Spinal cord (tissue), 9 donors: ENCODE measurements at regions not wholly inside any gene's neighbourhood (a gene's known extent, or its start where the extent isn't known, plus 50 kb on each side); places are given as distances from the start of the nearest gene placed in this dataset.
A peak's percentile ranks its signal among the peaks of the same experiment; 100 is the strongest.

Source experiments
- DNase-seq, 6 donors: peaks; one replicate each; pipeline versions ENCODE4 v3.0.0 to v3.0.0-alpha.2; 2013 to 2015; ENCODE audit warnings: low spot score in 6 of 6, low read depth in 4 of 6
- H3K27ac ChIP-seq: one replicate; pipeline ENCODE4 v1.5.1; 2013; ENCODE audit warnings: low read depth, low read length, control low read depth
- H3K27me3 ChIP-seq: one replicate; pipeline ENCODE4 v1.6.1; 2013; ENCODE audit warnings: low read length; ENCODE audit not compliant: control insufficient read depth, insufficient read depth
- H3K36me3 ChIP-seq: one replicate; pipeline ENCODE4 v1.6.1; 2013; ENCODE audit warnings: low read length; ENCODE audit not compliant: control insufficient read depth, insufficient read depth
- H3K4me1 ChIP-seq: one replicate; pipeline ENCODE4 v1.6.1; 2013; ENCODE audit warnings: low read length; ENCODE audit not compliant: control insufficient read depth, insufficient read depth
- H3K4me3 ChIP-seq: one replicate; pipeline ENCODE4 v1.5.1; 2013; ENCODE audit warnings: low read depth, low read length, control low read depth
- H3K9me3 ChIP-seq: one replicate; pipeline ENCODE4 v1.6.1; 2013; ENCODE audit warnings: low read length; ENCODE audit not compliant: control insufficient read depth, insufficient read depth
- WGBS: methylation state at CpG from one replicate; pipeline ENCODE4 v1.1.5; 2013; ENCODE audit warnings: missing lambda C conversion rate; ENCODE audit not compliant: insufficient coverage; 5-methylcytosine and 5-hydroxymethylcytosine counted together
- donor health status: healthy.

GRCh38 chr16:63978240-63978639 is 1143.6 kb downstream of the CDH11 start:
- H3K27me3 ChIP-seq, result no peaks in the 10 kb centered on the region
- peaks cover 5% of the 10 kb centered on the region for H3K9me3 ChIP-seq
- DNase-seq, result no peak
- H3K4me1 ChIP-seq, result no peaks in the 10 kb centered on the region
- no peak overlapping the region for H3K4me3 ChIP-seq
- H3K36me3 ChIP-seq, result no peaks in the 10 kb centered on the region
- no peak overlapping the region for H3K27ac ChIP-seq

DNA sequence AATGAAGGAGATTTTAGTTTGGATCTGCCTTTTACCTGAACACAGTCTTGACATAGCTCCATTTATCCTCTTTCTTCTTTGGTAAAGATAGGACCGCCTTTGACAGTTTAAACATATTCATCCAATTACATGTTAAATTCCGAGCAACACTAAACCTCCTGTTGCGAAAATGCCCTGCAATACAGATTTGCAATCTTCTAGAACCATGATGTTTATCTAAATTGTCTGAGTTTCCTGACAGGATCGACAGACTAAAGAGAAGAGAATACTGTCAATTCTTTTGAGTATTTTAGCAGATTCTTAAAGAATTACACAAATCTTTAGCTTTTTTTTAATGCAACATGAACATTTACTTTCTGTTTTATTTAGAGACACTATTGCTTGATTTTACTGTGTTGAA is 1145.5 kb downstream of the CDH11 start:
- no peak overlapping the region for H3K4me3 ChIP-seq
- no peak overlapping the region for H3K27ac ChIP-seq
- no peaks in the 10 kb centered on the region for H3K36me3 ChIP-seq
- H3K27me3 ChIP-seq, result no peaks in the 10 kb centered on the region
- 100% methylated on average over 1 of the region's 4 CpGs for WGBS
- peak in 1 of 6 donors; percentile 24 for DNase-seq
- no peaks in the 10 kb centered on the region for H3K4me1 ChIP-seq
- peaks cover 5% of the 10 kb centered on the region for H3K9me3 ChIP-seq

GRCh38 chr16:63975669-63976068 is 1146.2 kb downstream of the CDH11 start:
- no peak for DNase-seq
- no peak overlapping the region for H3K4me3 ChIP-seq
- peaks cover 5% of the 10 kb centered on the region for H3K9me3 ChIP-seq
- no peaks in the 10 kb centered on the region for H3K4me1 ChIP-seq
- no peaks in the 10 kb centered on the region for H3K36me3 ChIP-seq
- no peak overlapping the region for H3K27ac ChIP-seq
- WGBS, result 100% methylated on average over 1 of the region's 3 CpGs
- H3K27me3 ChIP-seq, result no peaks in the 10 kb centered on the region

DNA sequence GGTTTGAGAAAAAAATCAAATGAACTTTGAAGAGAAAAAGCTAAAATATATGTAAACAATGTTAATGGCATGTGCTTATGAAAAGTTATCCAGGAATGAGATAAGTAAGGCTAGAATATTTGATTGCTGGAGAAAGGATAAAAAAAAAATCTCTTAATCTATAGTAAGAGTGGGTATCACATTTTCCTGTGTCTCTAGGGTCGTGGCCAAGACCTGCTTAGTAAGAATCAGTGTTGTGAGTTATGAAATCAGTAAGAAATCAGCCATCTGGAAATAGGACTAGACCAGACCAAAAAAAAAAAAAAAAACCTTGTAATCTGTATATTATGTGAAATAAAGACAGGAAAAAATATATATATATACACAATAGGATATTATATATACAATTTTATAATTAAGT is 1153.9 kb downstream of the CDH11 start:
- Histone ChIP-seq H3K9me3 (no peaks in the 10 kb centered on the region), H3K27me3 (no peaks in the 10 kb centered on the region), H3K4me1 (no peaks in the 10 kb centered on the region), H3K27ac (no peak overlapping the region), H3K36me3 (no peaks in the 10 kb centered on the region), H3K4me3 (no peak overlapping the region)
- WGBS, result no CpG with 5 or more reads among the region's 1 CpG
- no peak for DNase-seq

- Histone ChIP-seq H3K4me3 (no peak overlapping the region), H3K9me3 (no peaks in the 10 kb centered on the region), H3K27ac (no peak overlapping the region), H3K27me3 (no peaks in the 10 kb centered on the region), H3K4me1 (no peaks in the 10 kb centered on the region), H3K36me3 (no peaks in the 10 kb centered on the region)
- DNase-seq, result peak in 1 of 6 donors; percentile 44
These were observed 1161.5 kb downstream of the CDH11 start for GRCh38 chr16:63960321-63960720.

DNA sequence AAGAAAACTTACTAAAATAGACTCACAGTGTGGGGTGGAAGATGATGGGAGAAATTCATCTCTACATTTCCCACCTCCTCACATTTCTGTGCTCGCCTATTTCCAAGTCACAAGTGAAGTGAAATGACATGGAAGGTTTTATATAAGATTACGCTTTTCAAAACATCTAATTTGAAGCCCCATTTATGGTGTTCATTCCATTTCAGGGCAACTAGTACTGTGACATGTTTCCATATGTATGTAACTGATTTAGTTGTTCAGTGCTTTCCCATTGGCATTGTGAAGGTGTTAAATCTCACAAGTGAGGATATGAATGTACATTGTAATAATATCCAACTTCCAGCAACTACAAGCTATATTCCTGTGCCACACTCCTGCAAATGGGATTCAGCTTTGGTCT is 1174.8 kb downstream of the CDH11 start:
- no CpG with 5 or more reads among the region's 2 CpGs for WGBS
- Histone ChIP-seq H3K36me3 (no peaks in the 10 kb centered on the region), H3K9me3 (no peaks in the 10 kb centered on the region), H3K27ac (no peak overlapping the region), H3K4me3 (no peak overlapping the region), H3K4me1 (no peaks in the 10 kb centered on the region), H3K27me3 (no peaks in the 10 kb centered on the region)
- peak in 1 of 6 donors; percentile 44 for DNase-seq

- Histone ChIP-seq H3K27ac (no peak overlapping the region), H3K9me3 (no peaks in the 10 kb centered on the region), H3K27me3 (no peaks in the 10 kb centered on the region), H3K4me1 (no peaks in the 10 kb centered on the region), H3K36me3 (no peaks in the 10 kb centered on the region), H3K4me3 (no peak overlapping the region)
- no CpG with 5 or more reads among the region's 1 CpG for WGBS
- DNase-seq, result peak in 1 of 6 donors; percentile 5
These were observed 1176.1 kb downstream of the CDH11 start for GRCh38 chr16:63945806-63946205.

GRCh38 chr16:63943566-63943965 is 1178.3 kb downstream of the CDH11 start:
- H3K9me3 ChIP-seq, result no peaks in the 10 kb centered on the region
- no peaks in the 10 kb centered on the region for H3K27me3 ChIP-seq
- DNase-seq, result no peak
- no peaks in the 10 kb centered on the region for H3K36me3 ChIP-seq
- H3K4me1 ChIP-seq, result no peaks in the 10 kb centered on the region
- no peak overlapping the region for H3K4me3 ChIP-seq
- 83% methylated on average over 1 of the region's 6 CpGs for WGBS
- H3K27ac ChIP-seq, result no peak overlapping the region

- Histone ChIP-seq H3K27me3 (no peaks in the 10 kb centered on the region), H3K36me3 (no peaks in the 10 kb centered on the region), H3K27ac (no peak overlapping the region), H3K4me3 (no peak overlapping the region), H3K9me3 (no peaks in the 10 kb centered on the region), H3K4me1 (no peaks in the 10 kb centered on the region)
- WGBS, result no CpG with 5 or more reads among the region's 4 CpGs
- no peak for DNase-seq
These were observed 1183.2 kb downstream of the CDH11 start for GRCh38 chr16:63938661-63939060.

DNA sequence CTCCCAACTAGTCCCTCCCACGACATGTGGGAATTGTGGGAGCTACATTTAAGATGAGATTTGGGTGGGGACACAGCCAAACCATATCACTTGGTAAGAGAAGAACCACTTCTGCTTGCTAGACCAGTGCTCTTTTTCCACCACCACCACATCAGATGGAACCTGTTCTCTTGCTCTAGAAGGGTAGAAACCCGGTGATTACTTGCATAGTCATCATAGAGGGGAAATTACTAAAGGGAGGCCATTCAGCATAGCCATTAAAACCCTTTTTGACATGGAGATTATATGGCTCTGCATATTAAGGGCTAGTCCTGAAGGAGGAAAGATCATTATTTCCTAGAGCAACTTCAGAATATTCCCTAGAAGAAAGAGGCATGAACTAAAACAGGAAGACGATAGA is 1188.0 kb downstream of the CDH11 start:
- H3K36me3 ChIP-seq, result no peaks in the 10 kb centered on the region
- H3K27ac ChIP-seq, result no peak overlapping the region
- no peak overlapping the region for H3K4me3 ChIP-seq
- H3K9me3 ChIP-seq, result no peaks in the 10 kb centered on the region
- H3K4me1 ChIP-seq, result no peaks in the 10 kb centered on the region
- WGBS, result no CpG with 5 or more reads among the region's 3 CpGs
- DNase-seq, result no peak
- H3K27me3 ChIP-seq, result no peaks in the 10 kb centered on the region
